SK-N-SH (cell line): ENCODE measurements at regions not wholly inside any gene's neighbourhood (a gene's known extent, or its start where the extent isn't known, plus 50 kb on each side); places are given as distances from the start of the nearest gene placed in this dataset.

Source experiments
- CTCF ChIA-PET: fragments of 300-600, 350-600 bp; formaldehyde crosslinking; extraction: SDS; loops from one replicate; lab custom pipeline; 2021; lab: Yijun Ruan, JAX
- POLR2A ChIA-PET: fragments of 350-600 bp; sonication (Branson Sonifier 250); formaldehyde crosslinking; extraction: SDS; loops from one replicate; lab custom pipeline; 2020; ENCODE audit warnings: antibody characterized with exemption, inconsistent platforms; lab: Yijun Ruan, JAX
- DNase-seq: peaks from one replicate; pipeline ENCODE4 v3.0.0; 2012
- H2AFZ ChIP-seq: fragments of 200-600 bp; sonication (generic); 2 replicates; pipeline ENCODE4 v1.8.1; 2016; ENCODE audit warnings: antibody characterized with exemption, mild to moderate bottlenecking, low read depth
- H3F3A ChIP-seq: fragments of 200-600 bp; sonication (generic); replicated peaks from 2 replicates; pipeline ENCODE3; 2016; ENCODE audit warnings: antibody characterized with exemption, mild to moderate bottlenecking; ENCODE audit not compliant: insufficient read depth
- H3K27ac ChIP-seq, 2 experiments: fragments of 200-500 bp in 1 of 2; fragments of 200-600 bp in 1 of 2; sonication (Bioruptor generic) in 1 of 2; sonication (generic), shearing (Covaris generic) in 1 of 2; 2 replicates each; pipeline versions ENCODE4 v1.5.1 to v1.6.1; 2014 to 2016; ENCODE audit warnings: low read depth in 2 of 2, inconsistent platforms in 1 of 2, low read length in 1 of 2, mild to moderate bottlenecking in 1 of 2, mixed read lengths in 1 of 2
- H3K27me3 ChIP-seq: fragments of 200-600 bp; sonication (generic), shearing (Covaris generic); 2 replicates; pipeline ENCODE4 v1.6.1; 2016; ENCODE audit warnings: mixed run types; ENCODE audit not compliant: insufficient read depth
- H3K36me3 ChIP-seq, 2 experiments: fragments of 200-500 bp in 1 of 2; fragments of 200-600 bp in 1 of 2; sonication (Bioruptor generic) in 1 of 2; sonication (generic) in 1 of 2; replicated peaks in 1 of 2; 2 replicates each; pipeline versions ENCODE3 to v1.5.1; 2014 to 2016; ENCODE audit warnings: low read length in 1 of 2, mild to moderate bottlenecking in 1 of 2; ENCODE audit not compliant: insufficient read depth in 2 of 2, control insufficient read depth in 1 of 2
- H3K4me1 ChIP-seq, 2 experiments: fragments of 200-500 bp in 1 of 2; fragments of 200-600 bp in 1 of 2; sonication (Bioruptor generic) in 1 of 2; sonication (generic), shearing (Covaris generic) in 1 of 2; 2 replicates each; pipeline versions ENCODE4 v1.5.1 to v1.6.1; 2014 to 2016; ENCODE audit warnings: low read depth in 1 of 2, low read length in 1 of 2, mixed run types in 1 of 2; ENCODE audit not compliant: insufficient read depth in 2 of 2, control insufficient read depth in 1 of 2
- H3K4me2 ChIP-seq: fragments of 200-600 bp; sonication (generic), shearing (Covaris generic); 2 replicates; pipeline ENCODE4 v1.6.1; 2017; ENCODE audit warnings: mixed run types
- H3K4me3 ChIP-seq, 2 experiments: fragments of 200-500 bp in 1 of 2; fragments of 200-600 bp in 1 of 2; sonication (Bioruptor generic) in 1 of 2; sonication (generic), shearing (Covaris generic) in 1 of 2; 2 replicates each; pipeline versions ENCODE4 v1.5.1 to v1.8.1; 2014 to 2016; ENCODE audit warnings: low read depth in 2 of 2, inconsistent platforms in 1 of 2, low read length in 1 of 2, mild to moderate bottlenecking in 1 of 2, mixed read lengths in 1 of 2, moderate library complexity in 1 of 2
- H3K79me2 ChIP-seq: fragments of 200-600 bp; sonication (generic); 2 replicates; pipeline ENCODE4 v1.8.1; 2017; ENCODE audit warnings: mild to moderate bottlenecking; ENCODE audit not compliant: insufficient read depth
- H3K9ac ChIP-seq: fragments of 200-600 bp; sonication (generic); 2 replicates; pipeline ENCODE4 v1.6.1; 2017; ENCODE audit warnings: mixed run types
- H3K9me2 ChIP-seq: fragments of 200-600 bp; sonication (generic); 2 replicates; pipeline ENCODE4 v1.6.1; 2017; ENCODE audit warnings: mixed run types
- H3K9me3 ChIP-seq: fragments of 200-600 bp; sonication (generic); 2 replicates; pipeline ENCODE4 v1.6.1; 2017; ENCODE audit warnings: mixed run types, mild to moderate bottlenecking, moderate library complexity
- H4K20me1 ChIP-seq: fragments of 200-600 bp; sonication (generic); 2 replicates; pipeline ENCODE4 v1.6.1; 2017; ENCODE audit warnings: mild to moderate bottlenecking, mixed run types; ENCODE audit not compliant: insufficient read depth
- CHD2 ChIP-seq: fragments of 150-350 bp; IDR thresholded peaks from 2 replicates; pipeline ENCODE4 v1.6.1; 2018; ENCODE audit warnings: low read length; ENCODE audit not compliant: partially characterized antibody
- EP300 ChIP-seq, 2 experiments: IDR thresholded peaks; 2 replicates each; pipeline versions ENCODE4 v1.4.0 to v1.6.1; 2012; ENCODE audit warnings: borderline replicate concordance in 1 of 2, low read depth in 1 of 2, low read length in 1 of 2
- EZH2phosphoT487 ChIP-seq: fragments of 200-600 bp; sonication (generic); IDR thresholded peaks from 2 replicates; pipeline ENCODE4 v1.6.1; 2017; ENCODE audit warnings: low read depth, mixed run types, mild to moderate bottlenecking, antibody characterized with exemption, moderate library complexity, borderline replicate concordance
- MXI1 ChIP-seq: IDR thresholded peaks from 2 replicates; pipeline ENCODE4 v1.6.1; 2012; ENCODE audit warnings: mild to moderate bottlenecking, low read depth, low read length, improper control_type of control experiment
- NFIC ChIP-seq: IDR thresholded peaks from 2 replicates; pipeline ENCODE4 v1.4.0; 2012; ENCODE audit warnings: borderline replicate concordance
- POLR2AphosphoS5 ChIP-seq: IDR thresholded peaks from 2 replicates; pipeline ENCODE4 v1.6.1; 2012; ENCODE audit warnings: low read depth, low read length
- RAD21 ChIP-seq: IDR thresholded peaks from 2 replicates; pipeline ENCODE4 v1.6.1; 2012; ENCODE audit warnings: mild to moderate bottlenecking, low read length
- RFX5 ChIP-seq: IDR thresholded peaks from 2 replicates; pipeline ENCODE4 v1.6.1; 2012; ENCODE audit warnings: mild to moderate bottlenecking, improper control_type of control experiment, low read length
- TAF1 ChIP-seq: IDR thresholded peaks from 2 replicates; pipeline ENCODE4 v1.6.1; 2012; ENCODE audit warnings: low read depth, mild to moderate bottlenecking, low read length, moderate library complexity, borderline replicate concordance
- YY1 ChIP-seq: IDR thresholded peaks from 2 replicates; pipeline ENCODE4 v1.4.0; 2012; ENCODE audit warnings: low read depth, mild to moderate bottlenecking
- WGBS: methylation state at CpG from one replicate; pipeline ENCODE4 v1.1.6; 2017; ENCODE audit warnings: low lambda C conversion rate; 5-methylcytosine and 5-hydroxymethylcytosine counted together
- TF ChIP-seq, protein P1 (sequence below): fragments of 150-350 bp; IDR thresholded peaks from 2 replicates; pipeline ENCODE4 v1.6.1; 2017; ENCODE audit warnings: antibody characterized with exemption, low read length, low read depth, borderline replicate concordance
- TF ChIP-seq, protein P2 (sequence below): fragments of 150-350 bp; IDR thresholded peaks from 2 replicates; pipeline ENCODE4 v1.6.1; 2016; ENCODE audit warnings: mild to moderate bottlenecking, low read depth, low read length
- TF ChIP-seq, protein P3 (sequence below): IDR thresholded peaks from 2 replicates; pipeline ENCODE4; 2012

DNA sequence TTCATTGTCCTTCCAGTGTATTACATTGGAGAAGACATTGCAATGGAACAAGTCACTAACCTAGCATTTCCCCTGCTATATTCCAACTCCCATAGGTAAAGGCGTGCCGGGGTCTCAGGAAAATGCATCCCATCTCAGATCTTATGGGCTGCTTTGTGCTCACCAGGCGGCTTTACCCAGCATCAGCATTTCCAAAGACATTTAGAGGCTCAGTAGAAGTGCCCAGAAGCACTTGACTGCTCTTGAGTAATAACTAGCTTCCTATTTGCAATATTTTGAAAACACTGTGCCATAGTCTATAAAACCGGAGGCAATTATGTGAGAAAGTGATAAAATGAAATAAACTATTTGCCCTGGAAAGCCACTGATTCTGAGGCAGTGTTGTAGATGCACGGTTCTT, 415.0 kb upstream of the NPVF start:
- H3K4me1 ChIP-seq: peaks cover 0 to 9% of the 10 kb centered on the region in 2 experiments; a peak in 1 of 4 replicates
- no peak for DNase-seq
- H3K9ac ChIP-seq: no peak overlapping the region
- H3K79me2 ChIP-seq: no peaks in the 10 kb centered on the region
- H3K27me3 ChIP-seq: no peaks in the 10 kb centered on the region
- POLR2A ChIA-PET: no interaction called here
- CTCF ChIA-PET: no interaction called here
- no peak overlapping the region for H3K27ac ChIP-seq
- H3K9me2 ChIP-seq: no peaks in the 10 kb centered on the region
- TF ChIP-seq POLR2AphosphoS5 (no peak), EP300 (IDR thresholded peaks at IDR 0.05; ENCODE audit: borderline replicate concordance in 1 of 2, low read depth in 1 of 2, low read length in 1 of 2) (no peak), TAF1 (no peak), RFX5 (no peak), YY1 (no peak), MXI1 (no peak), EZH2phosphoT487 (no peak), NFIC (no peak)
- TF ChIP-seq, protein P1, sequence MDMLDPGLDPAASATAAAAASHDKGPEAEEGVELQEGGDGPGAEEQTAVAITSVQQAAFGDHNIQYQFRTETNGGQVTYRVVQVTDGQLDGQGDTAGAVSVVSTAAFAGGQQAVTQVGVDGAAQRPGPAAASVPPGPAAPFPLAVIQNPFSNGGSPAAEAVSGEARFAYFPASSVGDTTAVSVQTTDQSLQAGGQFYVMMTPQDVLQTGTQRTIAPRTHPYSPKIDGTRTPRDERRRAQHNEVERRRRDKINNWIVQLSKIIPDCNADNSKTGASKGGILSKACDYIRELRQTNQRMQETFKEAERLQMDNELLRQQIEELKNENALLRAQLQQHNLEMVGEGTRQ: no peak
- TF ChIP-seq, protein P2, sequence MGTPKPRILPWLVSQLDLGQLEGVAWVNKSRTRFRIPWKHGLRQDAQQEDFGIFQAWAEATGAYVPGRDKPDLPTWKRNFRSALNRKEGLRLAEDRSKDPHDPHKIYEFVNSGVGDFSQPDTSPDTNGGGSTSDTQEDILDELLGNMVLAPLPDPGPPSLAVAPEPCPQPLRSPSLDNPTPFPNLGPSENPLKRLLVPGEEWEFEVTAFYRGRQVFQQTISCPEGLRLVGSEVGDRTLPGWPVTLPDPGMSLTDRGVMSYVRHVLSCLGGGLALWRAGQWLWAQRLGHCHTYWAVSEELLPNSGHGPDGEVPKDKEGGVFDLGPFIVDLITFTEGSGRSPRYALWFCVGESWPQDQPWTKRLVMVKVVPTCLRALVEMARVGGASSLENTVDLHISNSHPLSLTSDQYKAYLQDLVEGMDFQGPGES: no peak
- TF ChIP-seq, protein P3, sequence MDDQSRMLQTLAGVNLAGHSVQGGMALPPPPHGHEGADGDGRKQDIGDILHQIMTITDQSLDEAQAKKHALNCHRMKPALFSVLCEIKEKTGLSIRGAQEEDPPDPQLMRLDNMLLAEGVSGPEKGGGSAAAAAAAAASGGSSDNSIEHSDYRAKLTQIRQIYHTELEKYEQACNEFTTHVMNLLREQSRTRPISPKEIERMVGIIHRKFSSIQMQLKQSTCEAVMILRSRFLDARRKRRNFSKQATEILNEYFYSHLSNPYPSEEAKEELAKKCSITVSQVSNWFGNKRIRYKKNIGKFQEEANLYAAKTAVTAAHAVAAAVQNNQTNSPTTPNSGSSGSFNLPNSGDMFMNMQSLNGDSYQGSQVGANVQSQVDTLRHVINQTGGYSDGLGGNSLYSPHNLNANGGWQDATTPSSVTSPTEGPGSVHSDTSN: no peak
- no peaks in the 10 kb centered on the region for H4K20me1 ChIP-seq
- H3K36me3 ChIP-seq: no peaks in the 10 kb centered on the region
- no peak overlapping the region for H3K4me3 ChIP-seq
- no peaks in the 10 kb centered on the region for H3F3A ChIP-seq
- H3K4me2 ChIP-seq: no peak overlapping the region
- no peak overlapping the region for H2AFZ ChIP-seq
- 29% methylated on average over 5 of the region's 5 CpGs for WGBS
- no peaks in the 10 kb centered on the region for H3K9me3 ChIP-seq

DNA sequence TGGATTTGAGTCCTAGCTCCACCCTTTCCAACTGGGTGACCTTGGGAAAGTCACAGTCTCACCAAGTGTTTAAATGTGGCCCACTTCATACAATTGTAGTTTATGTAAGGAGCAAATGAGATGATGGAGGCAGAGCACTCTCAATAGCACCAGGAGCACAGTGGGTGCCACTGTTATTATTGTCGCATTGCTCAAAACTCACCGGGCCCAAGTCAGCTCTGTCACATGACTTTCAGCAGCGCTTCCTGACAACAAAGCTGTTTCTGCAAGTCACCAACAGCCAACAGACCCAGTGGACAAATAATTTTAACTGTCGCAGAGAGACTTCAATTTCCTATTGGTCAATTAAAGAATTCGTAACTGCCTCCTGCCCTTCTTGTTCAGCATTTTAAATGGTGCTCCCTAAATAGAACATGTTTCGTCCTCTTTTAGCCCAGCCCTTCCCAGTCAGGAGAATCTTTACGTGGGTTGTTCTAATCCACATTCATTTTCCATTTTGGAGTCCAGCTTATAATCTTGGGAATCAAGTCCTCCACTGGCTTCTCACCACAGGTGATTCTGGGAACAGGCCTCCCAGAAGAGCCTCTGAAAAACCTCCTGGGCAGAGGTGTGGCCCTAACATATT, 415.6 kb upstream of the NPVF start:
- POLR2A ChIA-PET: no interaction called here
- CTCF ChIA-PET: no interaction called here
- Histone ChIP-seq H3K4me3 (no peak overlapping the region), H3K9ac (no peak overlapping the region), H3K9me3 (no peaks in the 10 kb centered on the region), H3K4me2 (no peak overlapping the region), H3F3A (no peaks in the 10 kb centered on the region), H3K4me1 (peaks cover 0 to 3% of the 10 kb centered on the region in 2 experiments; a peak in 1 of 4 replicates), H4K20me1 (no peaks in the 10 kb centered on the region), H3K27me3 (no peaks in the 10 kb centered on the region), H3K79me2 (no peaks in the 10 kb centered on the region), H2AFZ (no peak overlapping the region), H3K9me2 (no peaks in the 10 kb centered on the region), H3K27ac (no peak overlapping the region), H3K36me3 (no peaks in the 10 kb centered on the region)
- DNase-seq: no peak
- no peak for TF ChIP-seq RAD21
- TF ChIP-seq CHD2: no peak
- WGBS: 42% methylated on average over 7 of the region's 7 CpGs
